Central memory CD8-positive, alpha-beta T cell (primary cell): ENCODE measurements at regions not wholly inside any gene's neighbourhood (a gene's known extent, or its start where the extent isn't known, plus 50 kb on each side); places are given as distances from the start of the nearest gene placed in this dataset.

ENCODE experiments used
- ATAC-seq: fragments of 150-1000 bp; cut with Tn5 transposase; replicated peaks from 2 replicates; pipeline ENCODE4 v1.10.0; 2022; ENCODE audit warnings: mild to moderate bottlenecking, moderate FRiP score, moderate number of reproducible peaks; ENCODE audit not compliant: poor library complexity, severe bottlenecking; ENCODE audit errors: extremely low read depth
- DNase-seq, 2 donors: peaks; one replicate each; pipeline ENCODE4 v3.0.0; 2021; ENCODE audit warnings: low spot score in 2 of 2
- H3K27ac Mint-ChIP-seq: one replicate; pipeline ENCODE4 v1.8.0; 2022; ENCODE audit warnings: low read depth, mild to moderate bottlenecking, moderate library complexity, mixed read lengths
- H3K27me3 Mint-ChIP-seq: one replicate; pipeline ENCODE4 v1.8.0; 2022; ENCODE audit warnings: mixed read lengths
- H3K36me3 Mint-ChIP-seq: one replicate; pipeline ENCODE4 v1.8.0; 2022; ENCODE audit warnings: mild to moderate bottlenecking, moderate library complexity, mixed read lengths; ENCODE audit not compliant: insufficient read depth
- H3K4me1 Mint-ChIP-seq: one replicate; pipeline ENCODE4 v1.8.0; 2022; ENCODE audit warnings: mixed read lengths
- H3K4me3 Mint-ChIP-seq: one replicate; pipeline ENCODE4 v1.8.0; 2022; ENCODE audit warnings: mild to moderate bottlenecking, moderate library complexity, mixed read lengths
- H3K9me3 Mint-ChIP-seq: one replicate; pipeline ENCODE4 v1.8.0; 2022; ENCODE audit warnings: mixed read lengths

DNA sequence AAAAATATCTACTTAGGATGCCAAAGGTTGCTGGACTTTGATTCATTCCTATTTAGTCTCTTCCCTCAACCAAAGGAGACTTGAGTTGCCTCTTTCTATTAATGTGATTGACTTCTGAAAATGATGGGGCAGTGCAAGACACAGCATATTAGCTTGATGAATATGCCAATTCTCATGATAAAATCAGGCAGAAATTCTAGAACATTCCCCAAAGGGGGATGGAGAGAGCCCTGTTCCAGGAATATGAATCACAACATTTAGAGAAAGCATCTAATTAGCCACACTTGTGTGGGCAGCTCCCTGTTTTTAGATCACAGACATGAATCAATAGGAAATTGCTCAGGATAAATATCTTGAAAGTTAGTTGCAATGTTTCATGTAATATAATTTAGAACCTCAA is 584.0 kb upstream of the CDH8 start:
- Mint-ChIP-seq H3K27me3 (no peaks in the 10 kb centered on the region), H3K9me3 (peaks cover 30% of the 10 kb centered on the region), H3K4me1 (no peaks in the 10 kb centered on the region), H3K36me3 (no peaks in the 10 kb centered on the region), H3K27ac (no peak overlapping the region), H3K4me3 (no peak overlapping the region)
- ATAC-seq: no peak
- DNase-seq: no peak

DNA sequence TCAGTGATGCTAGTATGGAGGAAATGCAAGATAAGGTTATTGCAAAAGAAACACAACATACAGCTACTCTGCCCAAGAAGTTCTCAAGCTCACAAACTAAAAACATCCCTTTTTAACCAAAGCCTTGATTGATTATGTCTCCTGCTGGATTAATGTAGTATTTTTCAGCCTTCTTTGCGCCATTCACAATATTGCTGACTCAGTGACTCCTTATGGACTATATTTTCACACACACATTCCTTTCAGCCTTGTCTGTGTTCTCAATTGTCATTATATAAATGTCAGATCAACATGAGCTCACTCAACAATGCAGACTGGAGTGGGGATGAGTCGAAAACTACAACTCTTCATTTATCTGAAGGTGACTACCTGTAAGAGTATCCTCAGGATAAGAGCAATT is 579.3 kb upstream of the CDH8 start:
- Mint-ChIP-seq H3K9me3 (peaks cover 37% of the 10 kb centered on the region), H3K27ac (no peak overlapping the region), H3K4me1 (no peaks in the 10 kb centered on the region), H3K27me3 (no peaks in the 10 kb centered on the region), H3K4me3 (no peak overlapping the region), H3K36me3 (no peaks in the 10 kb centered on the region)
- DNase-seq: no peak
- no peak for ATAC-seq

DNA sequence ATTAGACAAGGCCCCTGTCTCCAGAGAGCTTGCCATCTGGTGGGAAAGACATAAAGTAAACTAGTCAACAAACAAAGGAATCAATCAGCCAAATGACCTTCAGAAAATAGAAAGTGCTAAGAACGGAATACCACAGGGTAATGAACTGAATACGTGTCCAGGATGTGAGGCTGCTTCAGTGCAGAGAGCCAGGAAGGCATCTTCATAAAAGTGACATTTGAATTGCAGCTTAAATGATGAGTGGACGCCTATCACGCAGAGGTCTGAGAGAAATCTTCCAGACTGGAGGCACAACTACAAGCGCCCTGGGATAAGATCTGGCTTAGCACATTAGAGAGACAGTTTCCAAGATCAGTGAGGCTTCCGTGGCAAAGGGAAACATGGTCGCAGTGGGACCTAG is 574.1 kb upstream of the CDH8 start:
- Mint-ChIP-seq H3K27me3 (no peaks in the 10 kb centered on the region), H3K4me1 (no peaks in the 10 kb centered on the region), H3K27ac (no peak overlapping the region), H3K9me3 (peaks cover 29% of the 10 kb centered on the region), H3K4me3 (no peak overlapping the region), H3K36me3 (no peaks in the 10 kb centered on the region)
- no peak for ATAC-seq
- no peak for DNase-seq

DNA sequence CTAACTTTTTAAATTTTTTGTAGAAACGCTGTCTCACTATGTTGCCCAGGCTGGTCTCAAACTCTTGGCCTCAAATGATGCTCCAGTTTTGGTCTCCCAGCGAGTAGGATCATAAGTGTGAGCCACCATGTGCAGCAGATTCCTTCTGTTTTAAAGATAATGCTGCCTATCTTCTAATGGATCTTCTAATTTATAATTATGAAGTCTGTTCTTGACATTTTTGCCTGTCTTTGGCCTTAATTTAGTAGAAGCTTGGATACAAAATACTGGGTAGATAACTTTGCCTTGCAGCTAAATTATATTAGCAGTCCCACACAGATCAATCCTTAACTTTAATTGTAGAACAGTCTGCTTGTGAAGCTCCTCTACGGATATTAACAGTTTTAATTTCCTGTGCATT is 566.6 kb upstream of the CDH8 start:
- H3K27ac Mint-ChIP-seq: no peak overlapping the region
- ATAC-seq: no peak
- no peaks in the 10 kb centered on the region for H3K36me3 Mint-ChIP-seq
- no peaks in the 10 kb centered on the region for H3K27me3 Mint-ChIP-seq
- H3K4me1 Mint-ChIP-seq: no peaks in the 10 kb centered on the region
- H3K9me3 Mint-ChIP-seq: peaks cover 35% of the 10 kb centered on the region
- no peak for DNase-seq
- no peak overlapping the region for H3K4me3 Mint-ChIP-seq

DNA sequence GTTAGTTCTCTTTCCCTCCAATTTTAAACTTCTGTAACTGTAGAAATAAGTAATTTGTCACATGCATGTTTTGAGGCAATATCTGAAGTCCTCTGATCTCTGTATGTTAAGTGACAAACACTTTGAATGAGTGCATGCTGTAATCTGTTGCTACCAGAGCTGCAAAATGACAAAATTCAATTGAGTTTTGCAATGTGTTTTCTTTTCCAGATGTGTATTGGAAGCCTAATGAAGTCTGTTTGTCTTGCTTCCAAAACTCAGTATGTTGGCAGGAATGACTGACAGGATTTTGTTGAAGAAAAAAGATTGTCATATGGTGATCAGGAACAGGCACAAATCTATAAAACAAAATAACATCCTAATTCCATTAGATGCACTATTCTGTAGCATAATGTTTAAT is 561.6 kb upstream of the CDH8 start:
- peaks cover 37% of the 10 kb centered on the region for H3K9me3 Mint-ChIP-seq

DNA sequence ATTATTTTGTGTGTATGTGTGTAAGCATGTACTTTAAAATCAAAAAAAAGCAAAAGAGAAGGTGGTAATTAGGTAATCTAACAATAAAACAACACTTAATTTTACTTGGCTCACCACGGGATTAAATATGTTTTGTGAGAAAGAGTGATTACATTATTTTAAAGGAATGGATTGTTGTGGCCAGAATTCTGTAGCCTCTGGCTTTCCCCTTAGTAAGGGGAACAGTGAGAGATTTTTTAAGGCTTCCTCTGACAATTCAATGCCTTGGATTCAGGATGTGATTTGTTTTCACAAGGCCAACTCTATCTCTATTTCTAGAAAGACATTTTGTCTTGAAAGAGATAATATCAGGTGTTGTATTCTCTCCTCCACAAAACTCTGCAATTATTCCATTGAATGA is 560.3 kb upstream of the CDH8 start:
- DNase-seq: no peak
- no peak for ATAC-seq
- no peak overlapping the region for H3K27ac Mint-ChIP-seq
- H3K36me3 Mint-ChIP-seq: no peaks in the 10 kb centered on the region
- no peaks in the 10 kb centered on the region for H3K4me1 Mint-ChIP-seq
- no peaks in the 10 kb centered on the region for H3K27me3 Mint-ChIP-seq
- H3K4me3 Mint-ChIP-seq: no peak overlapping the region
- H3K9me3 Mint-ChIP-seq: peaks cover 33% of the 10 kb centered on the region

More for the DNA sequence above, 561.6 kb upstream of the CDH8 start:
- H3K36me3 Mint-ChIP-seq: no peaks in the 10 kb centered on the region
- DNase-seq (no peak), ATAC-seq (no peak)
- H3K27ac Mint-ChIP-seq: no peak overlapping the region
- H3K4me3 Mint-ChIP-seq: no peak overlapping the region
- H3K27me3 Mint-ChIP-seq: no peaks in the 10 kb centered on the region
- H3K4me1 Mint-ChIP-seq: no peaks in the 10 kb centered on the region

DNA sequence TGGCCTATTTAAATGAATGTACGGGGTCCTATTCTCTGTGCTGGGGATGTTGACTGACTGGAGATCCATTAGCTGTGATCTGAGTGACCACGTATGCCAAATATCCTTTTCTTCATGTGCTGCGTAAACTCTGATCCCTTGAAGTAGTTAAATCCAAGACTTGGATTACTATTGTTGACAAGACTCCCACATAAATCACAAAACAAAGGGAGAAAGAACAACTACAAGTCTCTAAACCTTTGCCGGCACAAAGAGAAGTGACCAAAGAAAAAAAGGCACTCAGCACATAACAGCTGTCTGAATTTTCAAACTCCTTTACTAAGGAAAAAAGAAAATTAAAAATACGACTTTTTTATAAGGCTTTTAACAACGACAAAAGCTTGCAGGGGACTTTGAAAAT is 559.9 kb upstream of the CDH8 start:
- no peaks in the 10 kb centered on the region for H3K4me1 Mint-ChIP-seq
- no peak for ATAC-seq
- no peak overlapping the region for H3K4me3 Mint-ChIP-seq
- DNase-seq: no peak
- H3K27ac Mint-ChIP-seq: no peak overlapping the region
- H3K9me3 Mint-ChIP-seq: peaks cover 28% of the 10 kb centered on the region
- H3K36me3 Mint-ChIP-seq: no peaks in the 10 kb centered on the region
- H3K27me3 Mint-ChIP-seq: no peaks in the 10 kb centered on the region

DNA sequence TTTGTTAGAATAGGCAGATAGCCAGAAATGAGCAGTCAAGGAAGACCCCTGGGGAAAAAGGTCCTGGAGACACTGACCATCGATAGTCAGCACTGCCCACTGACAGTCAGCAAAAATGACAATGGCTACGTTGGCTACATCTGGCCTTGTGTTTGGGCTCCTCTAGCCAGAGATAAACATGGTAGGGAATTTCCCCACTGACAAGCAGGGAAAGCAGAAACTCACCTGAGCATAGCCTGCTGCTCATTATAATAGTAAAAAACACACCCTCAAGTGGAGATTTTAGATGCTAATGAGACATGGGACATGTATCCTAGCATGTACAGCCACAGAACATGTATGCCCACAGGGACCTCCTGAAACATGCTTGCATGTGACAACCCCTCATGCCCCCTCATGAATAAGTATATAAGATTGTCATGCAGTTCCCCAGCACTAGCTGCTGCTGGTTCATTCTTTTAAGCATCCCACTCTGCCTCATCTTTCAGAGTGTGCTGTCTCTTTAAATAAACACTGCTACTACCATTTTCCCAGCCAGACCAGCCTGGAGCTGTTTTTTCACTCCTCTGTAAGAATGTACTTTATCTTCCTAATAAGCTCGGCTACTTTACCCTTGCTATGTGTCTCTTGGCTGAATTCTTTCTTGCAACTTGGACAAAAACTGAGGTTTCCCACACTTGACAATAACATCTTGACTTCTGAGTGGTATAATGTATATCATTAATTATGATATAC is 550.1 kb upstream of the CDH8 start:
- Mint-ChIP-seq H3K4me1 (no peaks in the 10 kb centered on the region), H3K36me3 (peaks cover 2% of the 10 kb centered on the region), H3K27me3 (no peaks in the 10 kb centered on the region), H3K27ac (no peak overlapping the region), H3K9me3 (peaks cover 36% of the 10 kb centered on the region), H3K4me3 (no peak overlapping the region)
- no peak for DNase-seq
- no peak for ATAC-seq

DNA sequence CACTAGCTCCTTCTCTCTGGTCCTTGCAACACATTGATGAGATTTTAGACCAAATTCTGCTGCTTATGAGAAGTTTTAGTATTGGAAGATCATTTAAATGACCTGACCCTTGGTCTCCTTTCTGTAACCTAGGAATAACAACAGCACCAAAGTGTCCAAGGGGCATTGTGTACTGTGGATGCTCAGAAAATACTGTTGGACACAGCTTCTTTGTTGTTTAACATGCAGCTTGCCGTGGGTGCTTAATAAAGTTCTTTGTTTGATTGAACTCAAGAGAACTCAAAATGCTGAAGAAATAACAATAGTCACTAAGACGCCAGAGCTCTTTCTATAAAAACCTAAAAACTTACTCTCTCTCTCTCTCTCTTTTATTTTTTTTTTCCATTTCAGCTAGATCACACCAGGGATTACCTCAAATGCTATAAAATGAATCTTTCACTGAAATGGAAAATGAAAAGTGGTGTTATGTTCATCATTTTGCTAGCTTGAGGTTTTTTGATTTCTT is 548.9 kb upstream of the CDH8 start:
- H3K36me3 Mint-ChIP-seq: peaks cover 2% of the 10 kb centered on the region
- DNase-seq (no peak), ATAC-seq (no peak)
- H3K4me1 Mint-ChIP-seq: no peaks in the 10 kb centered on the region
- H3K9me3 Mint-ChIP-seq: peaks cover 39% of the 10 kb centered on the region
- H3K27me3 Mint-ChIP-seq: no peaks in the 10 kb centered on the region
- no peak overlapping the region for H3K4me3 Mint-ChIP-seq
- no peak overlapping the region for H3K27ac Mint-ChIP-seq

DNA sequence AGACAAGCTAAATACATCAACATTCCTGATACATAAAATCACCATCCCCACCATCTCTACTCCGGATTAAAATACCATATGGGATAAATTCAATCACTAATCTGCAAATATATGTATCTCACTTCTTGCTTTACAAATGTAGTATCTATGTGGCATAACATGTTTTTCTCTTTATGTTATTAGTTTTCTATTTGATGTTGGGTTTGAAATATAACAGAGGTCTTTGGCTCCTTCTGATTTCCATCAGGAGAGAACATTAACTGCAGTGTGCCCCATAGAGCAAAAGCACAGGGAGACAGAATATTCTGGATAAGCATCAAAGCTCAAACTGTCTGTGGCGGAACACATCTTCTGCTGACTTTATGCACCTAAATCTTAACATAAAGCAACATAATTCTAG is 547.2 kb upstream of the CDH8 start:
- H3K27ac Mint-ChIP-seq: no peak overlapping the region
- DNase-seq (no peak), ATAC-seq (no peak)
- H3K27me3 Mint-ChIP-seq: no peaks in the 10 kb centered on the region
- H3K4me1 Mint-ChIP-seq: no peaks in the 10 kb centered on the region
- peaks cover 40% of the 10 kb centered on the region for H3K9me3 Mint-ChIP-seq
- H3K36me3 Mint-ChIP-seq: peaks cover 2% of the 10 kb centered on the region
- no peak overlapping the region for H3K4me3 Mint-ChIP-seq

DNA sequence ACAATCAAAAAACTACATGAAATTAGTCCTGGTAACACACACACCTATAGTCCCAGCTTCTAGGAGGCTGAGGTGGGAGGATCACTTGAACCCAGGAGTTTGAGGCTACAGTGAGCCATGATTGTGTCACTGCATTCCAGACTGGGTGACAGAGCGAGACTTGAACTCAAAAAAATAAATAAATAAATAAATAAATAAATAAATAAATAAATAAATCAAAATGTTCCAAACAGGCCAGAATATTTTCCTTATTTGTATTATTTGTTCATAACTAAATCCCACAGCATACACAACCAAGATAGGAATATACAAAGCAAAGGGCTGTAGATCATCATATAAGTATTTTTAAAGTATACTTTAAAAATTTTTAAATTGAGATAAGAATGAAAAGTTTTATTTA is 537.2 kb upstream of the CDH8 start:
- Mint-ChIP-seq H3K9me3 (peaks cover 18% of the 10 kb centered on the region), H3K4me1 (no peaks in the 10 kb centered on the region), H3K36me3 (no peaks in the 10 kb centered on the region), H3K27me3 (no peaks in the 10 kb centered on the region), H3K27ac (no peak overlapping the region), H3K4me3 (no peak overlapping the region)
- ATAC-seq: no peak
- DNase-seq: no peak

DNA sequence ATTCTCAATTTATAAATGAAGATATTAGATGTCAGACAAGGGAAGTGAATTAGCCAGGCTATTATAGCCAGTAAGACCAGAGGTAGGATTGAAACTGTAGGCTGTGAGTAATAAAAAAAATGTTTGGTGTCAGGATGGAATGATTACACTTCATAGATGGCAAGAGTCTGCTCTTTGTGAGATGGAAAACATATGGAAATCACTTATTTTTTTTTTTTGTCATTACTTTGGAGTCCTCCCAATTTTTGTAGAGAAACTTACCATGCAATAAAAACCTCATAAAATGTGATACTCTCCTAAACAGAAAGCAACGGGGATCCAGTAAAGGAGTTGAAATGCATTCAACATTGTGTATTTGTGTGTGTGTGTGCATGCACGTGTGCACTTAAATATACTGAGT is 532.7 kb upstream of the CDH8 start:
- H3K27me3 Mint-ChIP-seq: no peaks in the 10 kb centered on the region
- ATAC-seq (no peak), DNase-seq (no peak)
- no peak overlapping the region for H3K27ac Mint-ChIP-seq
- H3K9me3 Mint-ChIP-seq: peaks cover 7% of the 10 kb centered on the region
- H3K4me3 Mint-ChIP-seq: no peak overlapping the region
- no peaks in the 10 kb centered on the region for H3K36me3 Mint-ChIP-seq
- no peaks in the 10 kb centered on the region for H3K4me1 Mint-ChIP-seq

DNA sequence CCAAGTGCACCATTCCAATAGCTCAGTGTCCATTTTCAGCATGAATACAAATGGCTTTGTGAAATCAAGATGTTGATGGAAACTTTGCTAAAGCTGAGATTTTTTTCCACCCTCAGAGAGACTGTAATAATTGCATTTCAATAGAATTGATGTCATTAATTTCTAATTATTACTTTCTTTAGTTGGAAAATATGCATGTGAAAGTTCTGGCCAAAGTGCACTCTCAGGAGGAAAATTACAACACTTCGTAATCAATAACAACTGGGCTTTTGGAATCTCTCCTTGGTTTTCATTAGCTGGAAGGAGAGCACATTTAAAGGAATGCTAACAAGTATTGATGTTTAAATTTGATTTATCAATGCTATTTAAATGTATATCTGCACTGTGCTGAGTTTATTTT is 529.5 kb upstream of the CDH8 start:
- no peak overlapping the region for H3K4me3 Mint-ChIP-seq
- peaks cover 22% of the 10 kb centered on the region for H3K9me3 Mint-ChIP-seq
- H3K27ac Mint-ChIP-seq: no peak overlapping the region
- DNase-seq (no peak), ATAC-seq (no peak)
- H3K27me3 Mint-ChIP-seq: no peaks in the 10 kb centered on the region
- H3K36me3 Mint-ChIP-seq: no peaks in the 10 kb centered on the region
- no peaks in the 10 kb centered on the region for H3K4me1 Mint-ChIP-seq
